Skin epidermis (tissue), 12 donors: ENCODE measurements at regions not wholly inside any gene's neighbourhood (a gene's known extent, or its start where the extent isn't known, plus 50 kb on each side); places are given as distances from the start of the nearest gene placed in this dataset.
"Not testable (repeated sequence)": the region's sequence is repeated elsewhere in the genome, so short reads cannot be mapped to it uniquely, and the experiment has no call there.

Source experiments
- H3K27ac ChIP-seq, 21 experiments: fragments of 200-600 bp; sonication (generic) in 11 of 21; one replicate each; pipeline ENCODE4 v1.5.0; 2020; ENCODE audit warnings: mild to moderate bottlenecking in 3 of 21, inconsistent platforms in 2 of 21, moderate library complexity in 2 of 21
- H3K4me3 ChIP-seq, 7 experiments: fragments of 200-600 bp; sonication (generic) in 2 of 7; one replicate each; pipeline ENCODE4 v1.5.0; 2020; ENCODE audit warnings: inconsistent platforms in 2 of 7, mild to moderate bottlenecking in 2 of 7, moderate library complexity in 1 of 7

DNA sequence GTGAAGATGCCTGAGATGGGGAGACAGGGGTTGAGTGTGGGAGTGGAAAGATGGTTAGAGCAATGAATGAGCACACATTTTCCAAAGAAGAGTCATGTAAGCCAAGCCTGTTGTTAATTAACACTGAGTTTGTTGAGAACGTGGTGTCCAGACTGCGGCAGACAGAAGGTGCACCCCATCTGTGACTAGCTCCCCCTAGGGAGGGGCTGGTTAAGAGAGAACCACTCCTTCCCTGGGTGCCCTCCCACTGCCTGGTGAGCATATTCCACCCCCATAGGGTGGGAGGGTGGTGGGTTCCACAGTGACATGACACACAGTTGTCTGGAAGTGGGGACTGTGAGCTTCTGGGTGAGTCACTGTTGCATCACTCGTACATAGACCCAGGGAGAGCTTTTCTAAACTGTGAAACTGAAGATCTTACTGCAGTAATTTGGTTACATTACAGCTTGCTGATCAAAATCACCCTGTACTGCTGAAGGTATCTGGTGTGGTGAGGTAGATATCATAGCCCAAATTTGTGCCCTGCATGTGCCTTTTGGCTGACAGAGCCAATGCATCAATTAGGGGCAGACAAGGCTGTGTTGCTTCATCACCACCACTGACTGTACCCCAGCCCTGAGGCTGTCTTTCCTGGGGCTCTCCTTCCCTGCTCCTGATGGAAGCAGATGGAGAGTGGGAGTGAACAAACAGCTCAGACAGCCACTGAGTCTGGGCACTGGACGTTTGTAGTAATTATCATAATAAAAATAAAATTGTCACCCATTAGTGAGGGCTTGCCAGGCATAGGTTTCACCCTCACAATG lies 150.9 kb downstream of the EMP1 start:
- Histone ChIP-seq H3K27ac (peak overlapping the region in 7 of 21 experiments; percentile 24 to 72 (median 39)), H3K4me3 (no peak overlapping the region)

DNA sequence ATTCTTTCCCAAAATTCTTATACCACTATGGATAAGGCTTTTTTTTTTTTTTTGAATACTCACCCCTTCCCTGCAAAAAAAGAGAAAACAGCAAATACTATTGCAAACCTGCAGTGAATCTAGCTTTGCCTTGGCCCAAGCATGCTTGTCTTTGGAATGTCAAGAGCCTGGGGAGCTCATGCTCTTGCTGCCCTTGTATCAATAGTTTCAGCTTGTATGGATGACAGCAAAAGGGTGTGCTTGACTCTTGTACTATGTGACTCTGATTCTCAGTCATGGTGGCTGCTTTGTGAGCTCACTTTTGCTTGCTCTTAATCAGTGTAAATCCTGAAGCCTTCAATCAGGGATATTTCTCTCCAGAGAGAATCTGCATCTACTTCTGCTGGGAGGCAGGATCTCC lies 149.2 kb downstream of the EMP1 start:
- H3K4me3 ChIP-seq = no peak overlapping the region
- H3K27ac ChIP-seq = no peak overlapping the region

DNA sequence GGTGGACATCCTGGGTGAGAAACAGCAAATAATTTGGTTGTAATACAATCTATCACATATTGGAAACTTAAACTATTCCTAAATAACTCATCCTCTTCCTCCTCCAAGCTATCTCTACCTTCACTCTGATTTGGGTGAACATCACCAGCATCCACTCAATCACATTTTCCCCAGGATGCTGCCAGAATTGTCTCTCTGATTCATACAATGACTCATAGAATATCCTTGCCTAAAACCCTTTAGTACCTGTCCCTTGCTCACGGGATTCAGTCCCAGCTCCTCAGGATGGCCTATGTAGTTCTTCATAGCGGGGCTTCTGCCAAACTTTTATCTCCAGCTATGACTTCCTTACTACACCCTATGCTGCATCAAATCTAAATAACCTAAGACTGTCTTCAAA lies 146.8 kb downstream of the EMP1 start:
- no peak overlapping the region for H3K4me3 ChIP-seq
- no peak overlapping the region for H3K27ac ChIP-seq

- H3K4me3 ChIP-seq = no peak overlapping the region
- H3K27ac ChIP-seq = no peak overlapping the region
These were observed 146.4 kb downstream of the EMP1 start for GRCh38 chr12:13342971-13343370.

GRCh38 chr12:13340149-13340548 lies 143.6 kb downstream of the EMP1 start:
- no peak overlapping the region for H3K4me3 ChIP-seq
- peak overlapping the region in 2 of 21 experiments; percentile 11 to 28 for H3K27ac ChIP-seq

DNA sequence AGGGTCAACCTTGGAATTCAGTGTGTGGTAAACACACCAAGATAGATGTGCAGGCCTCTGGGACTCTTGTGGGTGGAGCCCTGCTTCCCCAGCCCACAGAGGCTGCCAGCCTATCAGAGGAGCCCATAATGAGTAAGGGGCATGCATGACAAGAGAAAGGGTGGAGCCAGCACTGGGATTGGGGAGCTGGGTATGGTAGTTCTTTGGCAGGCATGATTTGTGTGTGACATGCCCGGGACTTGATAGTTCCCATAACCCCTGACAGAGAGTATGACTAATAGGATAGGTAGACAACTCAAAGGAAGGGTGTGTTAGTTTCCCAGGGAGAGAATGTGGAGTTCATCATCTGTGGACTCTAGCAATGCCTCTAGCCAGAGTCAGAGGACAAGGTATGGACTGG lies 143.0 kb downstream of the EMP1 start:
- no peak overlapping the region for H3K4me3 ChIP-seq
- H3K27ac ChIP-seq = peak overlapping the region in 3 of 21 experiments; percentile 11 to 28 (median 23)

GRCh38 chr12:13339091-13339490 lies 142.6 kb downstream of the EMP1 start:
- Histone ChIP-seq H3K27ac (peak overlapping the region in 1 of 21 experiments; percentile 23), H3K4me3 (no peak overlapping the region)

- no peak overlapping the region for H3K4me3 ChIP-seq
- H3K27ac ChIP-seq = no peak overlapping the region
These were observed 141.3 kb downstream of the EMP1 start for GRCh38 chr12:13337791-13338190.

DNA sequence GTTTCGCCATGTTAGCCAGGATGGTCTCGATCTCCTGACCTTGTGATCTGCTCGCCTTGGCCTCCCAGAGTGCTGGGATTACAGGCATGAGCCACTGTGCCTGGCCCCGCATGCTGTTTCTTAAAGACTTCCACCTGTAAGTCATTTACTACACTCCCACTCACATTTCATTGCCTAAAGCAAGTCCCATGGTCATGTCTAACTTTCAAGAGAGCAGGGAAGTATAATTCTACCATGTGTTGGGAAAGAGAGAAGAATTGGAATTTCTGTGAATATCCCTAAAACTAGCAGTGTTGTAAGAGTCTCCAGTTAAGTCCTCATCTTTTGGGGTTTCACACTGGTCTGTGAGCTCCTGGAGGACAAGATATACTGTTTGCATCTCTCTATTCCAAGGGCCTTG lies 139.7 kb downstream of the EMP1 start:
- no peak overlapping the region for H3K4me3 ChIP-seq

DNA sequence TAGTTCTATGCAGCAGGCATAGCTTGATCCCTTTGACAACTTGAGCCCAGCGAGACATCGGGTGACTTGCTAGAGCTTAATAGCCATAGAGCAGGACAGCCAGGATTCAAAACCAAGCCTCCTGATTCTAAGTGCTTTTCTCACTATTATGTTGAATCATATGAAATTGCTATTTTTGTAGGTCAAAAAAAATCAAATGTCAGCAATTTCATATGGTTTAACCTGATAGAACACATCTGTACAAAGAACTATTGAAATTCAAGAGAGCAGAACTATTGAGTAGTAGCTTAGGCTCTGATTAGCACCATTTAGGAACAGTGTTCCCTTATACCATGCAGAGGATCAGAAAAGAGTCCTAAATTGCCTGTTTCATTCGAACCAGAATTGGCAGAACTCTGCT lies 132.0 kb downstream of the EMP1 start:
- Histone ChIP-seq H3K4me3 (no peak overlapping the region), H3K27ac (no peak overlapping the region)

More for the DNA sequence above, 139.7 kb downstream of the EMP1 start:
- H3K27ac ChIP-seq = no peak overlapping the region

DNA sequence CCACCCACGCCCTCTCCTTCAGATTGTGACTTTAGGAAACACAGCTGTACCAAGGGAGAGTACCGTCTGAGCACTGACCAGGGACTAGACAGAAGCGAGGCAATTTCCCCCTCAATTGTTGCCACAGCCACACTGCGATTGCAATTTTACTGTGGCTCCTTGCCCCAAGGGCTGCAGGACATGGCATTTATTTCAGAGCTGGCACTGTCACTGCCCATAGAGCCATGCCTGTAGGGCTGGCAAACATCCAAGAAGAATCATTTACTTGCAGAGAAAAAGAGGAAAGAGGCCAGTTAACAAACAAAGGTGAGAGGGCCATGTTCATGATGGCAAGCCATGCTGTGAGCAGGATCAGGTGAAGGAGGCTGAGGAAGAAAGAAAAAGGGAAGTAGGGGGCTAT lies 129.6 kb downstream of the EMP1 start:
- Histone ChIP-seq H3K4me3 (no peak overlapping the region), H3K27ac (no peak overlapping the region)

DNA sequence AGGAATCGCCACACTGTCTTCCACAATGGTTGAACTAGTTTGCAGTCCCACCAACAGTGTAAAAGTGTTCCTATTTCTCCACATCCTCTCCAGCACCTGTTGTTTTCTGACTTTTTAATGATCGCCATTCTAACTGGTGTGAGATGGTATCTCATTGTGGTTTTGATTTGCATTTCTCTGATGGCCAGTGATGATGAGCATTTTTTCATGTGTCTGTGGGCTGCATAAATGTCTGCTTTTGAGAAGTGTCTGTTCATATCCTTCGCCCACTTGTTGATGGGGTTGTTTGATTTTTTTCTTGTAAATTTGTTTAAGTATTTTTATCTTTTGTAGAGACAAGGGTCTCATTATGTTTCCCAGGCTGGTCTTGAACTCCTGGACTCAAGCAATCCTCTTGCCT lies 128.5 kb downstream of the EMP1 start:
- H3K27ac ChIP-seq, H3K4me3 ChIP-seq: not testable (repeated sequence)

GRCh38 chr12:13318231-13319015 lies 121.9 kb downstream of the EMP1 start:
- H3K27ac ChIP-seq = no peak overlapping the region
- H3K4me3 ChIP-seq = no peak overlapping the region

GRCh38 chr12:13316587-13317246 lies 120.2 kb downstream of the EMP1 start:
- H3K4me3 ChIP-seq = no peak overlapping the region
- no peak overlapping the region for H3K27ac ChIP-seq

- H3K4me3 ChIP-seq = no peak overlapping the region
- H3K27ac ChIP-seq = no peak overlapping the region
These were observed 117.4 kb downstream of the EMP1 start for GRCh38 chr12:13313886-13314285.

GRCh38 chr12:13311551-13311950 lies 115.0 kb downstream of the EMP1 start:
- no peak overlapping the region for H3K4me3 ChIP-seq
- no peak overlapping the region for H3K27ac ChIP-seq

GRCh38 chr12:13307143-13307816 lies 110.8 kb downstream of the EMP1 start:
- H3K27ac ChIP-seq = peak overlapping the region in 1 of 21 experiments; percentile 10

GRCh38 chr12:13304924-13305323 lies 108.4 kb downstream of the EMP1 start:
- no peak overlapping the region for H3K4me3 ChIP-seq
- no peak overlapping the region for H3K27ac ChIP-seq

More at GRCh38 chr12:13307143-13307816, 110.8 kb downstream of the EMP1 start:
- H3K4me3 ChIP-seq = no peak overlapping the region

DNA sequence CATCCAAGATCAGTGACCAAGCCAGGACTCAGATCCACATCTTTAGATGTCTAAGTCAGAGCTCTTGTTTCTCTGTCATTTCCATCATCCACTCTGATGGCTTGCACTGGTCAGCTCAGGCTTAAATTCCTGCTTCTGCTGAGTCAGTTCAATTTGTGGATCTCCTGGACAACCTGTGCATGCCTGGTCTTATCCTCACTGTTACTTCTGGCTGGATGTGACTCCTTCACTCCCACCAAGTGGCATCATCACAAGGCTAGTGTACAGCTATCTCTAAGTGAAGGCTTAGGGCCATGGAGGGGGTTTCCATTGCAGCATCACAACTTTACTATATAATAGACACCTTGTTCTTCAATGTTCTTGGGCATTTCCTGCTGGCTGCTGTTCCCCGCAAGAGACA lies 102.9 kb downstream of the EMP1 start:
- H3K27ac ChIP-seq = no peak overlapping the region
- no peak overlapping the region for H3K4me3 ChIP-seq

DNA sequence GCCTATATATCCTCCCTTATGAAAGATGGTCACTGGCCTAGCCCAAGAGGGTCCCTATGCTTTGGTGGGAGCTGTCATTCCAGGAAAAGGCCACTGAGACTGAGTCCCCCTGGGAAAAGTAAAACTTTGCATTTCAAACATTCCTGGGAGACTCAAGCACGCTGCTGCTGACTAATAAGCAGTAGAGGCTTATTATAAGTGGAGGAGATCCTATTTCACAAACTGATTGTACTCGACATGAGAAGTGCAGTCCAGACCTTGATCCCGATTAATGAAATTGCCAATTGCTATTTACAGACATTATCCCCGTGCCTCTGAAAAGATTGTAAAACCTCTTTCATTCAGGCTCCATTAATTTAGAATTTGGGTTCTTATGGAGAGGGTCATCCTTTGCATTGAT lies 96.6 kb downstream of the EMP1 start:
- Histone ChIP-seq H3K27ac (no peak overlapping the region), H3K4me3 (no peak overlapping the region)
